Dedifferentiated amniotic fluid mesenchymal stem cell (primary cell): ENCODE measurements at regions not wholly inside any gene's neighbourhood (a gene's known extent, or its start where the extent isn't known, plus 50 kb on each side); places are given as distances from the start of the nearest gene placed in this dataset.

ENCODE experiments used
- DNase-seq: peaks from one replicate; pipeline ENCODE4 v3.0.0-alpha.2; 2016; ENCODE audit errors: extremely low spot score

DNA sequence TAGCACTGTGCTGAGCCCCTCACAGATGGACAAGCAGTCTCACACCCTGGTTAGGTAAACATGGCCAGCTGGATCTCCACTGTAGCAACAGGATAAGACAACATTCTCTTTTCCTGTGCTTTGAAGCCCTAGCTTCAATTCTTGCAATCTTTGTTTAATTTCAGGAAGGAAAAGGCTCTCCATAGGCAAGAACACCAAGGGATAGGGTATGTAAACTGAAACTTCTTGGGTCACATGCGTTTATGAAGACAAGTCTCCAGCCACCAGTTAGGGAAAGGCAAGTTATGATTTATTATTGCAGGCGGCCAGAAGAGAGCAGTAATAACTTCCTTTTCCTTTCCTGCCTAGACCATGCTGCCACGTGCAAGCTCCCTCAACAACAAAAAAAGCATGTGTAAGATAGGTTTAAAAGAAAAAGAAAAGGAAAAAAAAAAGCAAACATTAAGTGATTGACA, 50.1 kb upstream of the POU5F2 start:
- no peak for DNase-seq
